ENCODE measurements at regions not wholly inside any gene's neighbourhood (a gene's known extent, or its start where the extent isn't known, plus 50 kb on each side); places are given as distances from the start of the nearest gene placed in this dataset.
"Not testable (repeated sequence)": the region's sequence is repeated elsewhere in the genome, so short reads cannot be mapped to it uniquely, and the experiment has no call there.

GRCh38 chr2:199055336-199055735 lies 402.4 kb downstream of the SATB2 start:
- H3K27me3 ChIP-seq (ENCODE audit: insufficient read depth, low read depth): no peaks in the 10 kb centered on the region
- POLR2A ChIA-PET (ENCODE audit: unreplicated experiment): no interaction called here

GRCh38 chr2:199042660-199043379 lies 414.9 kb downstream of the SATB2 start:
- Histone ChIP-seq H3K27me3 (ENCODE audit: insufficient read depth, low read depth) (no peaks in the 10 kb centered on the region), H3F3A (ENCODE audit: insufficient read depth, low read depth) (no peaks in the 10 kb centered on the region), H4K20me1 (ENCODE audit: insufficient read depth) (no peaks in the 10 kb centered on the region; the same call in 1 of the 2 replicates), H3K4me2 (no peak overlapping the region), H3K27ac (no peak overlapping the region), H2AFZ (no peak overlapping the region), H3K9me3 (ENCODE audit: insufficient read depth, low read depth) (no peaks in the 10 kb centered on the region), H3K4me1 (replicated peaks; ENCODE audit: insufficient read depth) (no peaks in the 10 kb centered on the region), H3K36me3 (ENCODE audit: low read depth) (no peaks in the 10 kb centered on the region), H3K79me2 (ENCODE audit: low read depth) (no peaks in the 10 kb centered on the region), H3K4me3 (no peak overlapping the region), H3K9me2 (ENCODE audit: insufficient read depth) (no peaks in the 10 kb centered on the region)
- CTCF ChIA-PET: no interaction called here
- intact Hi-C loops (cut with micrococcal nuclease; ENCODE audit: unreplicated experiment): no loop called here
- no peak for TF ChIP-seq EZH2 (IDR thresholded peaks at IDR 0.05; ENCODE audit: low read depth)
- no peak for TF ChIP-seq CTCF (conservative IDR thresholded peaks at IDR 0.05)
- POLR2A ChIA-PET (ENCODE audit: unreplicated experiment): no interaction called here
- no peak for DNase-seq
- no TSS peak for BruUV-seq (replicated peaks)

More at GRCh38 chr2:199055336-199055735, 402.4 kb downstream of the SATB2 start:
- TF ChIP-seq EZH2 (IDR thresholded peaks at IDR 0.05; ENCODE audit: low read depth): no peak
- TF ChIP-seq CTCF (conservative IDR thresholded peaks at IDR 0.05): no peak
- no peaks in the 10 kb centered on the region for H3K4me1 ChIP-seq (replicated peaks; ENCODE audit: insufficient read depth)
- H4K20me1 ChIP-seq (ENCODE audit: insufficient read depth): no peaks in the 10 kb centered on the region
- no peaks in the 10 kb centered on the region for H3F3A ChIP-seq (ENCODE audit: insufficient read depth, low read depth)
- CTCF ChIA-PET: interaction anchor here (0.6 kb wide), 1 partner anchor 434 kb away, joined by 3 read pairs; no protein-coding TSS in a partner anchor
- no peaks in the 10 kb centered on the region for H3K36me3 ChIP-seq (ENCODE audit: low read depth)
- no peaks in the 10 kb centered on the region for H3K9me3 ChIP-seq (ENCODE audit: insufficient read depth, low read depth)
- no peak overlapping the region for H3K27ac ChIP-seq
- DNase-seq: no peak
- H3K4me3 ChIP-seq: no peak overlapping the region
- H3K79me2 ChIP-seq (ENCODE audit: low read depth): no peaks in the 10 kb centered on the region
- BruUV-seq (replicated peaks): no TSS peak
- no peaks in the 10 kb centered on the region for H3K9me2 ChIP-seq (ENCODE audit: insufficient read depth)
- H2AFZ ChIP-seq: no peak overlapping the region
- no peak overlapping the region for H3K4me2 ChIP-seq
- intact Hi-C loops (cut with micrococcal nuclease; ENCODE audit: unreplicated experiment): no loop called here

- H3K9me3 ChIP-seq (ENCODE audit: insufficient read depth, low read depth): no peaks in the 10 kb centered on the region
- H3K36me3 ChIP-seq (ENCODE audit: low read depth): no peaks in the 10 kb centered on the region
- H3K27me3 ChIP-seq (ENCODE audit: insufficient read depth, low read depth): no peaks in the 10 kb centered on the region
- ChIA-PET POLR2A (ENCODE audit: unreplicated experiment) (no interaction called here), CTCF (no interaction called here)
- H3K9me2 ChIP-seq (ENCODE audit: insufficient read depth): no peaks in the 10 kb centered on the region
- no peaks in the 10 kb centered on the region for H3K79me2 ChIP-seq (ENCODE audit: low read depth)
- H3K4me2 ChIP-seq: no peak overlapping the region
- no peak overlapping the region for H2AFZ ChIP-seq
- H3K4me3 ChIP-seq: no peak overlapping the region
- intact Hi-C loops (cut with micrococcal nuclease; ENCODE audit: unreplicated experiment): no loop called here
- no TSS peak for BruUV-seq (replicated peaks)
- DNase-seq: no peak
- TF ChIP-seq CTCF (conservative IDR thresholded peaks at IDR 0.05) (no peak), EZH2 (IDR thresholded peaks at IDR 0.05; ENCODE audit: low read depth) (no peak)
- H3F3A ChIP-seq (ENCODE audit: insufficient read depth, low read depth): no peaks in the 10 kb centered on the region
- no peaks in the 10 kb centered on the region for H3K4me1 ChIP-seq (replicated peaks; ENCODE audit: insufficient read depth)
- no peak overlapping the region for H3K27ac ChIP-seq
- no peaks in the 10 kb centered on the region; the same call in 1 of the 2 replicates for H4K20me1 ChIP-seq (ENCODE audit: insufficient read depth)
Observed at GRCh38 chr2:199040522-199040921, 417.2 kb downstream of the SATB2 start.

- H4K20me1 ChIP-seq (ENCODE audit: insufficient read depth); H3F3A ChIP-seq (ENCODE audit: insufficient read depth, low read depth); H3K79me2 ChIP-seq (ENCODE audit: low read depth); intact Hi-C loops (cut with micrococcal nuclease; ENCODE audit: unreplicated experiment); BruUV-seq (replicated peaks); H3K27ac ChIP-seq; DNase-seq; POLR2A ChIA-PET (ENCODE audit: unreplicated experiment); H3K36me3 ChIP-seq (ENCODE audit: low read depth); CTCF ChIA-PET; H2AFZ ChIP-seq; H3K4me3 ChIP-seq; H3K9me2 ChIP-seq (ENCODE audit: insufficient read depth); H3K27me3 ChIP-seq (ENCODE audit: insufficient read depth, low read depth); H3K4me2 ChIP-seq; H3K4me1 ChIP-seq (replicated peaks; ENCODE audit: insufficient read depth); H3K9me3 ChIP-seq (ENCODE audit: insufficient read depth, low read depth): not testable (repeated sequence)
Observed at GRCh38 chr2:199033761-199034160, 424.0 kb downstream of the SATB2 start.

All from PC-9 (cell line).